Neutrophil (primary cell): ENCODE measurements at regions not wholly inside any gene's neighbourhood (a gene's known extent, or its start where the extent isn't known, plus 50 kb on each side); places are given as distances from the start of the nearest gene placed in this dataset.

Source experiments
- H3K27ac ChIP-seq: fragments of 200-600 bp; sonication (generic); 2 replicates; pipeline ENCODE4 v1.5.1; 2016; ENCODE audit warnings: mild to moderate bottlenecking, moderate library complexity
- H3K27me3 ChIP-seq: fragments of 200-600 bp; sonication (generic); 2 replicates; pipeline ENCODE4 v1.6.0; 2016; ENCODE audit warnings: mild to moderate bottlenecking
- H3K36me3 ChIP-seq: fragments of 200-600 bp; sonication (generic); 2 replicates; pipeline ENCODE4 v1.5.1; 2017
- H3K4me1 ChIP-seq, 2 experiments: fragments of 200-600 bp in 1 of 2; sonication (generic) in 1 of 2; 1 replicate in 1 of 2; 2 replicates in 1 of 2; pipeline versions ENCODE4 v1.5.1 to v1.6.1; 2013 to 2016; ENCODE audit warnings: low read depth in 1 of 2, low read length in 1 of 2, mild to moderate bottlenecking in 1 of 2, moderate library complexity in 1 of 2; ENCODE audit not compliant: control insufficient read depth in 1 of 2, insufficient read depth in 1 of 2
- H3K4me3 ChIP-seq, 2 experiments: fragments of 200-600 bp in 1 of 2; sonication (generic) in 1 of 2; 1 replicate in 1 of 2; 2 replicates in 1 of 2; pipeline ENCODE4 v1.5.1; 2013 to 2016; ENCODE audit warnings: low read depth in 1 of 2, low read length in 1 of 2, mild to moderate bottlenecking in 1 of 2, moderate library complexity in 1 of 2
- H3K9me3 ChIP-seq: fragments of 200-600 bp; sonication (generic); 2 replicates; pipeline ENCODE4 v1.5.1; 2016
- TF ChIP-seq, protein P1 (sequence below): fragments of 200-600 bp; sonication (generic); IDR thresholded peaks from 2 replicates; pipeline ENCODE4 v1.5.1; 2016; ENCODE audit warnings: antibody characterized with exemption

DNA sequence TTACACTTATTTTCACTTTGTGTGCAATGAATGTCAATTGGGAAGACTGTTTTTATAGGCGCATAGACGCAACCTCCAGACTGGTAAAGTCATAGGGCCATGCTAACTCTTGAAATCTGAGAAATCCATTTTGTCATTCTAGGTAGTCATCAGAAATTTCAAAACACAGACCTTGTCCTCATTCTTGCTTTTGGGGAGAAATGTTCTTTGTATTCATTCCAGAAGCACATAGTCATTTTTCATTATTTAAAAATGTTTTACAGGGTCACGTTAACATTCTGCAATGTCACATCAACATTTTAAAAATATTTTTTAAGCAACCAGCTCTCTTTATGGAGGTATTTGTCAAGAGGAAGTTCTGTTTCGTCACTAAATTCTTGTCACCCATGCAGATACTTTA is 898.4 kb downstream of the PDCD6IP start:
- Histone ChIP-seq H3K27me3 (no peaks in the 10 kb centered on the region), H3K4me3 (no peak overlapping the region)

DNA sequence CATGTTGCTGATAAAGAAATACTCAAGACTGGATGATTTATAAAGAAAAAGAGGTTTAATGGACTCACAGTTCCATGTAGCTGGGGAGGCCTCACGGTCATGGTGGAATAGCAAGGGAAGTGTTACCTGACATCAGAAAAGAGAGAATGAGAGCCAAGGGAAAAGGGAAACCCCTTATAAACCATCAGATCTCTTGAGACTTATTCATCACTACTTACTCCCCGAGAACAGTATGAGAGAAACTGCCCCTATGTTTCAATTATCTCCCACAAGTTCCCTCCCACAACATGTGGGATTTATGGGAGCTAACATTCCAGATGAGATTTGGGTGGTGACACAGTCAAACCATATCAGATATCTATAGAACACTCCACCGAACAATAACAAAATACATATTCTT is 904.6 kb downstream of the PDCD6IP start:
- H3K27ac ChIP-seq, result no peak overlapping the region
- no peaks in the 10 kb centered on the region for H3K27me3 ChIP-seq
- no peak overlapping the region for H3K4me3 ChIP-seq
- no peaks in the 10 kb centered on the region for H3K36me3 ChIP-seq
- H3K4me1 ChIP-seq, result no peaks in the 10 kb centered on the region
- peaks cover 1% of the 10 kb centered on the region for H3K9me3 ChIP-seq
- TF ChIP-seq, protein P1, sequence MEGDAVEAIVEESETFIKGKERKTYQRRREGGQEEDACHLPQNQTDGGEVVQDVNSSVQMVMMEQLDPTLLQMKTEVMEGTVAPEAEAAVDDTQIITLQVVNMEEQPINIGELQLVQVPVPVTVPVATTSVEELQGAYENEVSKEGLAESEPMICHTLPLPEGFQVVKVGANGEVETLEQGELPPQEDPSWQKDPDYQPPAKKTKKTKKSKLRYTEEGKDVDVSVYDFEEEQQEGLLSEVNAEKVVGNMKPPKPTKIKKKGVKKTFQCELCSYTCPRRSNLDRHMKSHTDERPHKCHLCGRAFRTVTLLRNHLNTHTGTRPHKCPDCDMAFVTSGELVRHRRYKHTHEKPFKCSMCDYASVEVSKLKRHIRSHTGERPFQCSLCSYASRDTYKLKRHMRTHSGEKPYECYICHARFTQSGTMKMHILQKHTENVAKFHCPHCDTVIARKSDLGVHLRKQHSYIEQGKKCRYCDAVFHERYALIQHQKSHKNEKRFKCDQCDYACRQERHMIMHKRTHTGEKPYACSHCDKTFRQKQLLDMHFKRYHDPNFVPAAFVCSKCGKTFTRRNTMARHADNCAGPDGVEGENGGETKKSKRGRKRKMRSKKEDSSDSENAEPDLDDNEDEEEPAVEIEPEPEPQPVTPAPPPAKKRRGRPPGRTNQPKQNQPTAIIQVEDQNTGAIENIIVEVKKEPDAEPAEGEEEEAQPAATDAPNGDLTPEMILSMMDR, result no peak

More for the DNA sequence above, 898.4 kb downstream of the PDCD6IP start:
- TF ChIP-seq, protein P1, result no peak
- H3K27ac ChIP-seq, result no peak overlapping the region
- H3K36me3 ChIP-seq, result no peaks in the 10 kb centered on the region
- peaks cover 7% of the 10 kb centered on the region for H3K9me3 ChIP-seq
- H3K4me1 ChIP-seq, result no peaks in the 10 kb centered on the region

DNA sequence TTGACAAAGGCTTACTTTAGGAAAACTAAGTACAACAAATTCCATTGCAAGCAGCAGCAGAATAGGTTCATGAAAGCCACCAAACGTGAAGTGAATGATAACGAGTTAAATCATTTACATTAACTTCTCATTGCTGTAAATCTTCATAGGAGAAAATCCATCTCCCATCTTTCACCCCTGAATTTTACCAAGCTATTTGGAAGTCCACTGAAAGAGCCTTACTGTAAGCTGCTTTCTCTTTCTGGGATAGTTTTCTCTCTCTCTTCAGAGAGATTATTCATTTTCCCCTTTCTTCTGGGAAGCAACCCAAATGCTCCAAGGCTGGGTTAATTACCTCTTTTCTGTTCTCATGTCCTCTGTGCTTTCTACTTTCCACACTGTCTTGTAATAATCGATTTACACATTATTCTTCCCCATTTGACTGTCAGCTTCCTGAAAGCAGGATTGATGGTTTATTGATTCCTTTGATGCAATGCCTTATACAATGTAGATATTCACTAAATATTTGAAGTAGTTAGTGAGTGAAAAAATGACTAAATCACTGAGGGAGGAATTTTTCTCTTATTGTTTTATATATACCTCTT is 914.3 kb upstream of the ARPP21 start:
- H3K27ac ChIP-seq, result no peak overlapping the region
- no peaks in the 10 kb centered on the region for H3K36me3 ChIP-seq
- H3K27me3 ChIP-seq, result no peaks in the 10 kb centered on the region
- no peak overlapping the region for H3K4me3 ChIP-seq
- no peaks in the 10 kb centered on the region for H3K9me3 ChIP-seq
- TF ChIP-seq, protein P1, result no peak
- no peaks in the 10 kb centered on the region for H3K4me1 ChIP-seq

DNA sequence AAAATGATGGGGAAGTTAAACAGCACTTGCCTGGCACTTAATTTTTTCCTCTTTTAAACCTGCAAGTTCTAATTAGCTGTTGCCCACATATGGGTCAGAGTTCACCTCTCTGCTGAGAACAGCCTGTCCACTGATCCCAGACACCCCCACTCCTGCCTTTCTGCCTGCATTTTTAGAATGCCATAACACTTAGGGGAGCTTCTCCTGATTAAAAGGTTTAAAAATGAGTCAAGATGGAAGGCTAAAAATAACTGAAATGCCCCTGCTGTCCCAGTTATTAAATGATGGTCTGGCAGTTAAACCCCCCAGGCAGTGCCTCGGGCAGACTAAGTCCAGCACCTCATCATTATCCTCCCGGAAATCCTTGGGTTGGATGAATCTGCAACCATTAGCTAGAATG is 913.6 kb upstream of the ARPP21 start:
- H3K27ac ChIP-seq, result no peak overlapping the region
- H3K9me3 ChIP-seq, result no peaks in the 10 kb centered on the region
- TF ChIP-seq, protein P1, result no peak
- H3K36me3 ChIP-seq, result no peaks in the 10 kb centered on the region
- no peaks in the 10 kb centered on the region for H3K27me3 ChIP-seq
- H3K4me3 ChIP-seq, result no peak overlapping the region
- no peaks in the 10 kb centered on the region for H3K4me1 ChIP-seq

DNA sequence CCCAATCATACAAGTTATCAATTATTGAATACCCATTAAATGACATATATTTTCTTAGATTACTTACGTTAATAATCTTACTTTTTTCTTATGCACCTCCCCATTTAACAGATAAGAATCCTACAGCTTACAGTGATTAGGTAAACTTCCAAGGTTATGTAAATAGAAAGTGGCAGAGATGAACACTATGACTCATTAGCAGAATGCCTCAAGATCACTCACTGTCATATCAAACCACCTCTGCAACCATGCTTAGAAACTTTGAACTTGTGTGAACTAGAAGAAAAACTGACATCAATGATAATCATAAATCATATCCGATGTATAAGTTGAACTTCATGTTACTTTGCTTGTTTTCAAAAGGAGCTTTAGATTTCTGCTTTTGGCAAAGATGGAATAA is 911.6 kb upstream of the ARPP21 start:
- H3K27ac ChIP-seq, result no peak overlapping the region
- H3K36me3 ChIP-seq, result no peaks in the 10 kb centered on the region
- TF ChIP-seq, protein P1, result no peak
- no peak overlapping the region for H3K4me3 ChIP-seq
- no peaks in the 10 kb centered on the region for H3K27me3 ChIP-seq
- H3K9me3 ChIP-seq, result no peaks in the 10 kb centered on the region
- H3K4me1 ChIP-seq, result no peaks in the 10 kb centered on the region

- H3K27ac ChIP-seq, result no peak overlapping the region
- no peak overlapping the region for H3K4me3 ChIP-seq
Observed at GRCh38 chr3:34742151-34742550, 897.2 kb upstream of the ARPP21 start.

More at GRCh38 chr3:34742151-34742550, 897.2 kb upstream of the ARPP21 start:
- Histone ChIP-seq H3K36me3 (no peaks in the 10 kb centered on the region), H3K9me3 (no peaks in the 10 kb centered on the region), H3K27me3 (no peaks in the 10 kb centered on the region), H3K4me1 (no peaks in the 10 kb centered on the region)
- TF ChIP-seq, protein P1, result no peak
